GM12875 (cell line): ENCODE measurements at regions not wholly inside any gene's neighbourhood (a gene's known extent, or its start where the extent isn't known, plus 50 kb on each side); places are given as distances from the start of the nearest gene placed in this dataset.

Experiments
- H3K4me3 ChIP-seq: one replicate; pipeline ENCODE4 v1.5.1; 2011; ENCODE audit warnings: low read depth, low read length, control low read depth
- TF ChIP-seq, protein P1 (sequence below): IDR thresholded peaks from 2 replicates; pipeline ENCODE4 v1.5.1; 2011; ENCODE audit warnings: low read depth, mild to moderate bottlenecking, control low read depth, inconsistent platforms, low read length, moderate library complexity, borderline replicate concordance; ENCODE audit not compliant: insufficient read depth

DNA sequence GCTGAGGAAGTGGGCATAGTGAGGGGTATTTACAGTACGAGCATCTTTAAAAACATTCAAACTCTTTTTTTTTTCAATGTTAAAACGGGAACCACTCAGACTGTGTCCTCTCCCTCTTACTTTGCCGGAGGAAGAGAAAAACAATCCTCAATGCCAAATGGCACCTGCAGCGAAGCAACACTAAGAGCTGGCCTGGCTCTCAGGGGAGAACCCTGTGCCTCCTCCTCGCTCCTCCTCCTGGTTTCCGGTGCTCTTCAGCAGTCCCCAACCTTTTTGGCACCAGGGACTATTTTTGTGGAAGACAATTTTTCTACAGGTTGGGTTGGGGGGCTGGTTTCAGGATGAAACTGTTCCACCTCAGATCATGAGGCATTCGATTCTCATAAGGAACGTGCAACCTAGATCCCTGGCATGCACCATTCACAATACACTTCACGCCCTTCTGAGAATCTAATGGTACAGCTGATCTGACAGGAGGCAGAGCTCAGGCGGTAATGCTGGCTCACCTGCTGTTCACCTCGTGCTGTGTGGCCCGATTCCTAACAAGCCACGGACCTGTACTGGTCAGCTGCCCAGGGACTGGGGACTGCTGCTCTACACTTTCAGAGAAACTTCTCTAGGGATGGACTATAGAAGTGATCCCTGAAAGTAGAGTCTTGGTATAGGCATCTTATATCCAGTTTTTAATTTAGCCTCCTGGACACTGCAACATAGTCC is 404.1 kb downstream of the RAPGEF2 start:
- TF ChIP-seq, protein P1, sequence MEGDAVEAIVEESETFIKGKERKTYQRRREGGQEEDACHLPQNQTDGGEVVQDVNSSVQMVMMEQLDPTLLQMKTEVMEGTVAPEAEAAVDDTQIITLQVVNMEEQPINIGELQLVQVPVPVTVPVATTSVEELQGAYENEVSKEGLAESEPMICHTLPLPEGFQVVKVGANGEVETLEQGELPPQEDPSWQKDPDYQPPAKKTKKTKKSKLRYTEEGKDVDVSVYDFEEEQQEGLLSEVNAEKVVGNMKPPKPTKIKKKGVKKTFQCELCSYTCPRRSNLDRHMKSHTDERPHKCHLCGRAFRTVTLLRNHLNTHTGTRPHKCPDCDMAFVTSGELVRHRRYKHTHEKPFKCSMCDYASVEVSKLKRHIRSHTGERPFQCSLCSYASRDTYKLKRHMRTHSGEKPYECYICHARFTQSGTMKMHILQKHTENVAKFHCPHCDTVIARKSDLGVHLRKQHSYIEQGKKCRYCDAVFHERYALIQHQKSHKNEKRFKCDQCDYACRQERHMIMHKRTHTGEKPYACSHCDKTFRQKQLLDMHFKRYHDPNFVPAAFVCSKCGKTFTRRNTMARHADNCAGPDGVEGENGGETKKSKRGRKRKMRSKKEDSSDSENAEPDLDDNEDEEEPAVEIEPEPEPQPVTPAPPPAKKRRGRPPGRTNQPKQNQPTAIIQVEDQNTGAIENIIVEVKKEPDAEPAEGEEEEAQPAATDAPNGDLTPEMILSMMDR: no peak
- no peak overlapping the region for H3K4me3 ChIP-seq

- TF ChIP-seq, protein P1: no peak
- no peak overlapping the region for H3K4me3 ChIP-seq
Measured at GRCh38 chr4:159508917-159509500, 406.1 kb downstream of the RAPGEF2 start.

DNA sequence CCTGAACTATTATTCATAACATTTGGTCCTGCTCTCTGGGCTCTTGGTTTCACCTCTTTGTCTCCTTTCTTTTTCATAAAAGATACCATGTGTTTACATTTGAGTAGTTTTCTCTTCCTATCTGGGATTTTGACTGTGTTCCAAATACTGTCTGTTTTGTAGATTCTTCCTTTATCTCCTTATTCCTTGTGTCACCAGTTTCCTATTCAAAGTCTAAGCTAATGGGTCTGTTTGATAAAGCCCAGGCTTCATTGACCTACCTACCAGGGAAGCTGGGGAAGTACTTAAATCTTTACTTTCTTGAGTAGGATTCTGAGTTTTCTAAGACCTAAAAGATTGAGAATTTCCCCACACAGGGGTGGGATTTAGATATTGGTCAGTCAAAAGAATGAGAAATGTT is 409.5 kb downstream of the RAPGEF2 start:
- H3K4me3 ChIP-seq: no peak overlapping the region

DNA sequence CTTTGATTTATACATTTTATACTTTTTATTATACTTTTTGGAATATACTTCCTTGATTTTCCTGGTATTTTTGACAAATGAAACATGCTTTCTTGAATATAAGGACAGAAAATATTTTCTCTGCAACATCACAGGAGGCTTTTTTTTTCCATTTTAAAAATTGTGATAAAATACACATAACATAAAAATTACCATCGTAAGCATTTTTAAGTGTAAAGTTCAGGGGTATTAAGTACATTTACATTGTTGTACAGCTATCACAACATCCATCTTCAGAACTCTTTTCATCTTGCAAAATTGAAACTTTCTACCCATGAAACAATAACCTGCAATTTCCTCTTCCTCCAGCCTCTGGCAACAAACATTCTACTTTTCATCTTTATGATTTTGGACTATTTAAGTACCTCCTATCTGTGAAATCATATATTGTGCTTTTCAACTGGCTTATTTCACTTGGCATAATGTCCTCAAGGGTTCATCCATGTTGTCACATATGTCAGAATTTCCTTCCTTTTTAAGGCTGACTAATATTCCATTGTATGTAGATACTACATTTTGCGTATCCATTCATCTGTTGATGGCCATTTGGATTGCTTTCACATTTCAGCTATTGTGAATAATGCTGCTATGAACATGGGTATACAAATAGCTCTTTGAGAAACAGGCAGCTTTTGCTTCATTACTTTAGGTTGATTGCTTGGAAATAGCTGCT is 412.6 kb downstream of the RAPGEF2 start:
- H3K4me3 ChIP-seq: no peak overlapping the region
- TF ChIP-seq, protein P1: no peak

More for the DNA sequence above, 409.5 kb downstream of the RAPGEF2 start:
- TF ChIP-seq, protein P1: no peak

DNA sequence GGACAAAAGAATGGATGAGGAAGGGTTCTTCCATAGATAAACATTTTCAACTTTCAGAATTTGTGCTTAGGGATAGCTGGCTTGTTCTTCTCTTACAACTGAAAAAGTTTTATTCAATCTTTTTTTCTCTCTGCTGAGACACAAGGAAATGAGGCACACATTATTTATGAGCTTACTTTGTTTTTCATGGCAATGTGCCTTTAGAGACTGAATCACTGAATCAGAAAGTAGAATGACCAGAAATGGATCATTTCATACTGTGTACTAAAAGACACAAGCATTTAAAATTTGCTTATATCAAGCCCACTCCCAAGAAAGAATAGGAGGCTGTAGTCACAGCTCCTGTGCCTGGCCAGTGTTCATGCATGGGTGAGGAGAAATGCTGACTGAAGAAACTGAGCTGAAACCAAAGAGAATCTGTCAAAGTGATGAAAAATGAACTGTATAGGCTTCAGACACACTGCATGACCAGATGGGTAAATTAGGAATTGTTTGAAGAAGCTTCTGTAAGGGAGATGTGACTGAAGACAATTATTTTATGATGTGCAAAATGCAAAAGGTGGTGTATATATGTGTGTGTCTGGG is 413.8 kb downstream of the RAPGEF2 start:
- no peak overlapping the region for H3K4me3 ChIP-seq

GRCh38 chr4:159520074-159520473 is 417.2 kb downstream of the RAPGEF2 start:
- TF ChIP-seq, protein P1: no peak
- no peak overlapping the region for H3K4me3 ChIP-seq

More for the DNA sequence above, 413.8 kb downstream of the RAPGEF2 start:
- TF ChIP-seq, protein P1: no peak
